ENCODE measurements at regions not wholly inside any gene's neighbourhood (a gene's known extent, or its start where the extent isn't known, plus 50 kb on each side); places are given as distances from the start of the nearest gene placed in this dataset.

GRCh38 chr1:79808816-79809475 lies 802.4 kb upstream of the ADGRL4 start:
- no peaks in the 10 kb centered on the region for H3K4me1 ChIP-seq
- TF ChIP-seq, protein P1, sequence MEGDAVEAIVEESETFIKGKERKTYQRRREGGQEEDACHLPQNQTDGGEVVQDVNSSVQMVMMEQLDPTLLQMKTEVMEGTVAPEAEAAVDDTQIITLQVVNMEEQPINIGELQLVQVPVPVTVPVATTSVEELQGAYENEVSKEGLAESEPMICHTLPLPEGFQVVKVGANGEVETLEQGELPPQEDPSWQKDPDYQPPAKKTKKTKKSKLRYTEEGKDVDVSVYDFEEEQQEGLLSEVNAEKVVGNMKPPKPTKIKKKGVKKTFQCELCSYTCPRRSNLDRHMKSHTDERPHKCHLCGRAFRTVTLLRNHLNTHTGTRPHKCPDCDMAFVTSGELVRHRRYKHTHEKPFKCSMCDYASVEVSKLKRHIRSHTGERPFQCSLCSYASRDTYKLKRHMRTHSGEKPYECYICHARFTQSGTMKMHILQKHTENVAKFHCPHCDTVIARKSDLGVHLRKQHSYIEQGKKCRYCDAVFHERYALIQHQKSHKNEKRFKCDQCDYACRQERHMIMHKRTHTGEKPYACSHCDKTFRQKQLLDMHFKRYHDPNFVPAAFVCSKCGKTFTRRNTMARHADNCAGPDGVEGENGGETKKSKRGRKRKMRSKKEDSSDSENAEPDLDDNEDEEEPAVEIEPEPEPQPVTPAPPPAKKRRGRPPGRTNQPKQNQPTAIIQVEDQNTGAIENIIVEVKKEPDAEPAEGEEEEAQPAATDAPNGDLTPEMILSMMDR (IDR thresholded peaks at IDR 0.05), result no peak
- no peak for TF ChIP-seq POLR2A (IDR thresholded peaks at IDR 0.05)
- WGBS, 2 donors, result 85 to 86% methylated on average over 3 of the region's 3 CpGs

GRCh38 chr1:79807816-79808215 lies 801.3 kb upstream of the ADGRL4 start:
- 84 to 93% methylated on average over 2 of the region's 2 CpGs for WGBS, 2 donors
- Histone ChIP-seq H3K4me3 (no peak overlapping the region), H3K27ac (no peak overlapping the region), H3K4me1 (no peaks in the 10 kb centered on the region), H3K9me3 (no peaks in the 10 kb centered on the region), H3K36me3 (ENCODE audit: low read depth, missing control alignments) (no peaks in the 10 kb centered on the region), H3K27me3 (no peaks in the 10 kb centered on the region)
- DNase-seq, result no peak
- intact Hi-C loops (cut with DNase I; ENCODE audit: low total_unique reads), result no loop called here
- TF ChIP-seq, protein P1 (IDR thresholded peaks at IDR 0.05), result no peak
- no peak for TF ChIP-seq POLR2A (IDR thresholded peaks at IDR 0.05)

More at GRCh38 chr1:79808816-79809475, 802.4 kb upstream of the ADGRL4 start:
- Histone ChIP-seq H3K4me3 (no peak overlapping the region), H3K27me3 (no peaks in the 10 kb centered on the region), H3K36me3 (ENCODE audit: low read depth, missing control alignments) (no peaks in the 10 kb centered on the region), H3K9me3 (no peaks in the 10 kb centered on the region), H3K27ac (no peak overlapping the region)
- intact Hi-C loops (cut with DNase I; ENCODE audit: low total_unique reads), result no loop called here
- DNase-seq, result no peak

- no peaks in the 10 kb centered on the region for H3K36me3 ChIP-seq (ENCODE audit: low read depth, missing control alignments)
- TF ChIP-seq, protein P1 (IDR thresholded peaks at IDR 0.05), result no peak
- TF ChIP-seq POLR2A (IDR thresholded peaks at IDR 0.05), result no peak
- no peaks in the 10 kb centered on the region for H3K4me1 ChIP-seq
- no peak overlapping the region for H3K4me3 ChIP-seq
- no peak overlapping the region for H3K27ac ChIP-seq
- H3K9me3 ChIP-seq, result no peaks in the 10 kb centered on the region
- H3K27me3 ChIP-seq, result no peaks in the 10 kb centered on the region
- DNase-seq, result no peak
- intact Hi-C loops (cut with DNase I; ENCODE audit: low total_unique reads), result no loop called here
- WGBS, 2 donors, result 94 to 95% methylated on average over 3 of the region's 3 CpGs
Measured at GRCh38 chr1:79797487-79797886, 791.0 kb upstream of the ADGRL4 start.

GRCh38 chr1:79796434-79796833 lies 789.9 kb upstream of the ADGRL4 start:
- H3K27me3 ChIP-seq, result no peaks in the 10 kb centered on the region
- TF ChIP-seq, protein P1 (IDR thresholded peaks at IDR 0.05), result no peak
- TF ChIP-seq POLR2A (IDR thresholded peaks at IDR 0.05), result no peak
- WGBS, 2 donors, result 100% methylated on average over 1 of the region's 1 CpG
- H3K36me3 ChIP-seq (ENCODE audit: low read depth, missing control alignments), result no peaks in the 10 kb centered on the region
- H3K4me3 ChIP-seq, result no peak overlapping the region
- no peaks in the 10 kb centered on the region for H3K4me1 ChIP-seq
- no peak for DNase-seq
- no peak overlapping the region for H3K27ac ChIP-seq
- H3K9me3 ChIP-seq, result no peaks in the 10 kb centered on the region
- intact Hi-C loops (cut with DNase I; ENCODE audit: low total_unique reads), result no loop called here
